Tibial nerve (tissue), 4 donors: ENCODE measurements at regions not wholly inside any gene's neighbourhood (a gene's known extent, or its start where the extent isn't known, plus 50 kb on each side); places are given as distances from the start of the nearest gene placed in this dataset.

Source experiments
- DNase-seq, 2 donors: peaks; one replicate each; pipeline ENCODE4 v3.0.0-alpha.2; 2019; ENCODE audit warnings: low spot score in 2 of 2
- H3K27ac ChIP-seq, 4 donors: fragments of 200-600 bp; sonication (generic) in 3 of 4; one replicate each; pipeline ENCODE4 v1.5.1; 2017 to 2019; ENCODE audit warnings: mild to moderate bottlenecking in 1 of 4
- H3K27me3 ChIP-seq, 2 donors: fragments of 200-600 bp; sonication (generic) in 1 of 2; one replicate each; pipeline versions ENCODE4 v1.5.1 to v1.6.0; 2017 to 2019
- H3K36me3 ChIP-seq, 3 donors: fragments of 200-600 bp; sonication (generic); one replicate each; pipeline ENCODE4 v1.5.1; 2018 to 2019
- H3K4me1 ChIP-seq, 4 donors: fragments of 200-600 bp; sonication (generic) in 3 of 4; one replicate each; pipeline ENCODE4 v1.5.1; 2017 to 2019
- H3K4me3 ChIP-seq, 4 donors: fragments of 200-600 bp; sonication (generic) in 3 of 4; one replicate each; pipeline ENCODE4 v1.5.1; 2017 to 2019; ENCODE audit warnings: mild to moderate bottlenecking in 1 of 4, moderate library complexity in 1 of 4
- H3K9me3 ChIP-seq, 4 donors: fragments of 200-600 bp; sonication (generic) in 3 of 4; one replicate each; pipeline ENCODE4 v1.5.1; 2017 to 2019
- EP300 ChIP-seq, 2 donors: sonication (generic); formaldehyde crosslinking; IDR thresholded peaks; one replicate each; pipeline ENCODE4 v1.6.1; 2017; ENCODE audit warnings: antibody characterized with exemption in 2 of 2, mild to moderate bottlenecking in 1 of 2
- POLR2A ChIP-seq, 2 donors: fragments of 450-650 bp; IDR thresholded peaks; one replicate each; pipeline ENCODE4 v1.6.1; 2017; ENCODE audit warnings: antibody characterized with exemption in 2 of 2, mild to moderate bottlenecking in 2 of 2, moderate library complexity in 2 of 2
- WGBS, 2 donors: methylation state at CpG; one replicate each; pipeline ENCODE4 v1.1.5; 2018; 5-methylcytosine and 5-hydroxymethylcytosine counted together
- TF ChIP-seq, protein P1 (sequence below), 5 experiments: fragments of 200-600 bp in 3 of 5; fragments of 450-650 bp in 2 of 5; sonication (generic) in 3 of 5; IDR thresholded peaks; one replicate each; pipeline ENCODE4 v1.5.1; 2016 to 2019; ENCODE audit warnings: antibody characterized with exemption in 5 of 5, mild to moderate bottlenecking in 3 of 5, moderate library complexity in 2 of 5

DNA sequence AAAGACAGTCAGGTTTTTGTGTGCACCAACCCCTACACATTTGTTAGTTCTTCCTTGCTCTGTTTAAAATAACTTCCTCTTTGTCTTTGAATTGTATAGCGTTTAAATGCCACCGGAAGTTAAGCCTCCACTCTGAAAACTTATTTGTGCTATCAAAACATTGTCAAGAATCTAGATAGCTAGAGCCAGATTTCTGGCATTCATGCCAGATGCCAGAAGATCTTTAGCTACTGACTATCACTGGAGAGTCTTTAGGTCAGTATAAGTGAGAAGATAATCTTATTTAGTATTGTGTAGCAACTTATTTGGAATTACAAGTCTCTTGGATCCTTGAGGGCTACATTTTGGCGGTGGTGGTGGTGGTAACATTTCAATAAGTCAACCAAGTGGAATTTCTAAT lies 63.4 kb upstream of the ADAM23 start:
- WGBS, 2 donors, result 47 to 56% methylated on average over 3 of the region's 3 CpGs
- no peak for DNase-seq
- H3K27me3 ChIP-seq, result no peaks in the 10 kb centered on the region
- H3K4me1 ChIP-seq, result no peaks in the 10 kb centered on the region
- H3K4me3 ChIP-seq, result no peak overlapping the region
- TF ChIP-seq POLR2A (IDR thresholded peaks at IDR 0.05), result no peak
- TF ChIP-seq, protein P1, sequence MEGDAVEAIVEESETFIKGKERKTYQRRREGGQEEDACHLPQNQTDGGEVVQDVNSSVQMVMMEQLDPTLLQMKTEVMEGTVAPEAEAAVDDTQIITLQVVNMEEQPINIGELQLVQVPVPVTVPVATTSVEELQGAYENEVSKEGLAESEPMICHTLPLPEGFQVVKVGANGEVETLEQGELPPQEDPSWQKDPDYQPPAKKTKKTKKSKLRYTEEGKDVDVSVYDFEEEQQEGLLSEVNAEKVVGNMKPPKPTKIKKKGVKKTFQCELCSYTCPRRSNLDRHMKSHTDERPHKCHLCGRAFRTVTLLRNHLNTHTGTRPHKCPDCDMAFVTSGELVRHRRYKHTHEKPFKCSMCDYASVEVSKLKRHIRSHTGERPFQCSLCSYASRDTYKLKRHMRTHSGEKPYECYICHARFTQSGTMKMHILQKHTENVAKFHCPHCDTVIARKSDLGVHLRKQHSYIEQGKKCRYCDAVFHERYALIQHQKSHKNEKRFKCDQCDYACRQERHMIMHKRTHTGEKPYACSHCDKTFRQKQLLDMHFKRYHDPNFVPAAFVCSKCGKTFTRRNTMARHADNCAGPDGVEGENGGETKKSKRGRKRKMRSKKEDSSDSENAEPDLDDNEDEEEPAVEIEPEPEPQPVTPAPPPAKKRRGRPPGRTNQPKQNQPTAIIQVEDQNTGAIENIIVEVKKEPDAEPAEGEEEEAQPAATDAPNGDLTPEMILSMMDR (IDR thresholded peaks at IDR 0.05), result no peak
- TF ChIP-seq EP300 (IDR thresholded peaks at IDR 0.05), result no peak
- H3K9me3 ChIP-seq, result peaks cover 0 to 34% (median 4%) of the 10 kb centered on the region in 4 donors
- no peak overlapping the region for H3K27ac ChIP-seq
- H3K36me3 ChIP-seq, result no peaks in the 10 kb centered on the region

GRCh38 chr2:206381881-206382280 lies 61.5 kb upstream of the ADAM23 start:
- peaks cover 0 to 26% (median 0%) of the 10 kb centered on the region in 4 donors for H3K9me3 ChIP-seq
- no peaks in the 10 kb centered on the region for H3K36me3 ChIP-seq
- no peak overlapping the region for H3K27ac ChIP-seq
- WGBS, 2 donors, result 93 to 95% methylated on average over 2 of the region's 2 CpGs
- TF ChIP-seq POLR2A (IDR thresholded peaks at IDR 0.05) (no peak), EP300 (IDR thresholded peaks at IDR 0.05) (no peak)
- TF ChIP-seq, protein P1 (IDR thresholded peaks at IDR 0.05), result no peak
- no peaks in the 10 kb centered on the region for H3K4me1 ChIP-seq
- no peak overlapping the region for H3K4me3 ChIP-seq
- H3K27me3 ChIP-seq, result no peaks in the 10 kb centered on the region
- DNase-seq, result no peak

DNA sequence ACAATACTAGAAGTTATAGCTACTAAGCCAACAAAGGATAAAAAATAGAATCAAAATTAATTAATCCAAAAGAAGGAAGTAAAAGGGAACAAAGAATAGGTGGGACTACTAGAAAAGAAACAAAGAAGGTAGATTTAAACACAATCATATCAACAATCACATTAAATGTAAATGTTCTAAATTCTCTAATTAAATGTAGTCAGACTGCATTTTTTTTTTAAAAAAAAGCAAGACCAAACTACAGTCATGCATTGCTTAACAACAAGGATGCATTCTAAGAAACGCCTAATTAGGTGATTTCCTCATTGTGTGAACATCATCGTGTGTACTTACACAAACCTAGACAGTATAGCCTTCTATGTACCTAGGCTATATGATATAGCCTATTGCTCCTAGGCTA lies 59.7 kb upstream of the ADAM23 start:
- H3K27ac ChIP-seq, result no peak overlapping the region
- no peaks in the 10 kb centered on the region for H3K4me1 ChIP-seq
- H3K27me3 ChIP-seq, result no peaks in the 10 kb centered on the region
- TF ChIP-seq POLR2A (IDR thresholded peaks at IDR 0.05) (no peak), EP300 (IDR thresholded peaks at IDR 0.05) (no peak)
- TF ChIP-seq, protein P1 (IDR thresholded peaks at IDR 0.05), result no peak
- H3K9me3 ChIP-seq, result peaks cover 0 to 26% (median 0%) of the 10 kb centered on the region in 4 donors
- DNase-seq, result no peak
- H3K36me3 ChIP-seq, result no peaks in the 10 kb centered on the region
- 64 to 85% methylated on average over 2 of the region's 2 CpGs for WGBS, 2 donors
- no peak overlapping the region for H3K4me3 ChIP-seq

DNA sequence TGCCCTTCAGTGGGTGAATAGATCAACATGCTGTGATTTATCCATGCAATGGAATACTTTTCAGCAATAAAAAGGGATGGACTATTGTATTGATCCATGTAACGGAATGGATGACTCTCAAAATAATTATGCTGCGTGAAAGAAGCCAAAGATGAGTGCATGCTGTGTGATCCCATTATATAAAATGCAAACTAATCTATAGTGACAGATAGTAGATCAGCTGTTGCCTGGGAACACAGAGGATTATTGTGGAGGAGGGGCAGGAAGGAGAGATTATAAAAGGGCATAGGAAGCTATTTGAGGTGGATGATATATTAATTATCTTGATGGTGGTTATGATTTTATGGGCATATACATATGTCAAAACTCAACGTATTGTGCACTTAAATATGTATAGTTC lies 55.5 kb upstream of the ADAM23 start:
- WGBS, 2 donors, result 77 to 88% methylated on average over 3 of the region's 3 CpGs
- Histone ChIP-seq H3K4me3 (no peak overlapping the region), H3K27ac (no peak overlapping the region), H3K27me3 (no peaks in the 10 kb centered on the region), H3K36me3 (no peaks in the 10 kb centered on the region), H3K4me1 (no peaks in the 10 kb centered on the region), H3K9me3 (peaks cover 0 to 19% (median 0%) of the 10 kb centered on the region in 4 donors)
- DNase-seq, result no peak
- TF ChIP-seq, protein P1 (IDR thresholded peaks at IDR 0.05), result no peak
- no peak for TF ChIP-seq EP300 (IDR thresholded peaks at IDR 0.05)
- no peak for TF ChIP-seq POLR2A (IDR thresholded peaks at IDR 0.05)

DNA sequence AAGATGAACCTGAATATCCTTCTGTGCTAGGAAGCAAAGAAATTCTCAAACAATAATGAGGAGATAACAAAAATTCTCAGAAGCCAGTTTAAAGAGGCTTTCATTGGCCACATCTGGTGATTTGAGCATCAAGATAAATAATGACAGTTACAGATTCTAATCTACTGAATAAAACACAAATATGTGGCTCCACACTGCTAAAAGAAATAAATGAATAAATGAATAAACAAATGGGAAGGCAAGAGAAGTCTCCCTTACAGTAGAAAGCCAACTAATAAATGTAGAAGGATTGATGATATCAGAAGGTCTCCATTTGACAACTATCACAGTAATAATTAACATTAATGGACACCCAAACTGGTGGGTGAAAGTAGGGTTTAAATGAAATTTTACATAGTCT lies 54.6 kb upstream of the ADAM23 start:
- Histone ChIP-seq H3K9me3 (peaks cover 0 to 15% (median 0%) of the 10 kb centered on the region in 4 donors), H3K4me1 (no peaks in the 10 kb centered on the region), H3K4me3 (no peak overlapping the region), H3K27ac (no peak overlapping the region), H3K36me3 (no peaks in the 10 kb centered on the region), H3K27me3 (no peaks in the 10 kb centered on the region)
- TF ChIP-seq EP300 (IDR thresholded peaks at IDR 0.05) (no peak), POLR2A (IDR thresholded peaks at IDR 0.05) (no peak)
- TF ChIP-seq, protein P1 (IDR thresholded peaks at IDR 0.05), result no peak
- no peak for DNase-seq
